Peyer's patch (tissue), 4 donors: ENCODE measurements at regions not wholly inside any gene's neighbourhood (a gene's known extent, or its start where the extent isn't known, plus 50 kb on each side); places are given as distances from the start of the nearest gene placed in this dataset.

ENCODE experiments used
- DNase-seq, 3 donors: peaks; one replicate each; pipeline ENCODE4 v3.0.0-alpha.2; 2017 to 2019
- H3K27ac ChIP-seq, 4 donors: fragments of 200-600 bp; sonication (generic); one replicate each; pipeline ENCODE4 v1.5.1; 2016 to 2019
- H3K27me3 ChIP-seq, 2 donors: fragments of 200-600 bp; sonication (generic); one replicate each; pipeline ENCODE4 v1.5.1; 2019
- H3K36me3 ChIP-seq, 3 donors: fragments of 200-600 bp; sonication (generic); one replicate each; pipeline ENCODE4 v1.5.1; 2016 to 2019
- H3K4me1 ChIP-seq, 4 donors: fragments of 200-600 bp; sonication (generic); one replicate each; pipeline ENCODE4 v1.5.1; 2016 to 2019
- H3K4me3 ChIP-seq, 4 donors: fragments of 200-600 bp; sonication (generic); 1 replicate in 3 of 4; 2 replicates in 1 of 4; pipeline ENCODE4 v1.5.1; 2016 to 2019; ENCODE audit warnings: mild to moderate bottlenecking in 1 of 4
- H3K9me3 ChIP-seq, 4 donors: fragments of 200-600 bp; sonication (generic); one replicate each; pipeline ENCODE4 v1.5.1; 2016 to 2019; ENCODE audit warnings: mild to moderate bottlenecking in 1 of 4
- POLR2A ChIP-seq, 2 donors: fragments of 450-650 bp; IDR thresholded peaks; one replicate each; pipeline ENCODE4 v1.5.1; 2017; ENCODE audit warnings: antibody characterized with exemption in 2 of 2, mild to moderate bottlenecking in 2 of 2, moderate library complexity in 2 of 2
- TF ChIP-seq, protein P1 (sequence below), 6 experiments: fragments of 450-650 bp in 4 of 6; fragments of 200-600 bp in 2 of 6; sonication (generic) in 1 of 6; IDR thresholded peaks; one replicate each; pipeline ENCODE4 v1.5.1; 2017 to 2019; ENCODE audit warnings: antibody characterized with exemption in 6 of 6, mild to moderate bottlenecking in 3 of 6, moderate library complexity in 1 of 6

GRCh38 chr2:126784045-126784444 lies 114.6 kb upstream of the TEX51 start:
- no peak for DNase-seq
- Histone ChIP-seq H3K4me1 (no peaks in the 10 kb centered on the region), H3K27me3 (no peaks in the 10 kb centered on the region), H3K36me3 (no peaks in the 10 kb centered on the region), H3K9me3 (no peaks in the 10 kb centered on the region), H3K27ac (no peak overlapping the region), H3K4me3 (no peak overlapping the region)
- TF ChIP-seq, protein P1, sequence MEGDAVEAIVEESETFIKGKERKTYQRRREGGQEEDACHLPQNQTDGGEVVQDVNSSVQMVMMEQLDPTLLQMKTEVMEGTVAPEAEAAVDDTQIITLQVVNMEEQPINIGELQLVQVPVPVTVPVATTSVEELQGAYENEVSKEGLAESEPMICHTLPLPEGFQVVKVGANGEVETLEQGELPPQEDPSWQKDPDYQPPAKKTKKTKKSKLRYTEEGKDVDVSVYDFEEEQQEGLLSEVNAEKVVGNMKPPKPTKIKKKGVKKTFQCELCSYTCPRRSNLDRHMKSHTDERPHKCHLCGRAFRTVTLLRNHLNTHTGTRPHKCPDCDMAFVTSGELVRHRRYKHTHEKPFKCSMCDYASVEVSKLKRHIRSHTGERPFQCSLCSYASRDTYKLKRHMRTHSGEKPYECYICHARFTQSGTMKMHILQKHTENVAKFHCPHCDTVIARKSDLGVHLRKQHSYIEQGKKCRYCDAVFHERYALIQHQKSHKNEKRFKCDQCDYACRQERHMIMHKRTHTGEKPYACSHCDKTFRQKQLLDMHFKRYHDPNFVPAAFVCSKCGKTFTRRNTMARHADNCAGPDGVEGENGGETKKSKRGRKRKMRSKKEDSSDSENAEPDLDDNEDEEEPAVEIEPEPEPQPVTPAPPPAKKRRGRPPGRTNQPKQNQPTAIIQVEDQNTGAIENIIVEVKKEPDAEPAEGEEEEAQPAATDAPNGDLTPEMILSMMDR (IDR thresholded peaks at IDR 0.05) = no peak
- no peak for TF ChIP-seq POLR2A (IDR thresholded peaks at IDR 0.05)

DNA sequence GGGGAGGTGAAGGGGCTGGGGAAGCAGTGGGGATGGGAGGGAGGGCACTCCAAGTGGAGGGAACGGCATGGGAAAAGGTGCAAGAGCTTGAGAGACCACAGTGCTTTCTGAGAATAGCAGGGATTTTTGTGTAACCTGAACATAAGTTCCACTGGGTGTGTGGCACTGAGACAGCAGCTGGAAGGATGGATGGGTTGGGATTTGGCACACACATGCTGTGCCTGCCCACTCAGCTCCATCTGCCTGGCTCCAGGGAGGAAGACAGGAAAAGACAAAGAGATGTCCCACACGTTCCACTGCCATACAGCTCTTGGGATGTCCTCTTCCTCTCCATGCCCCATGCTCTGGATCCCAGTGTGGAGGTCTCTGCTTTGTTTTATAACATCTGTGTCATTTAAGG lies 114.1 kb upstream of the TEX51 start:
- Histone ChIP-seq H3K27ac (no peak overlapping the region), H3K4me1 (no peaks in the 10 kb centered on the region), H3K9me3 (no peaks in the 10 kb centered on the region), H3K27me3 (no peaks in the 10 kb centered on the region), H3K36me3 (no peaks in the 10 kb centered on the region), H3K4me3 (no peak overlapping the region)
- DNase-seq = no peak
- no peak for TF ChIP-seq POLR2A (IDR thresholded peaks at IDR 0.05)
- TF ChIP-seq, protein P1 (IDR thresholded peaks at IDR 0.05) = no peak

GRCh38 chr2:126785236-126785635 lies 113.5 kb upstream of the TEX51 start:
- no peaks in the 10 kb centered on the region for H3K9me3 ChIP-seq
- TF ChIP-seq POLR2A (IDR thresholded peaks at IDR 0.05) = no peak
- TF ChIP-seq, protein P1 (IDR thresholded peaks at IDR 0.05) = no peak
- no peaks in the 10 kb centered on the region for H3K36me3 ChIP-seq
- no peak overlapping the region for H3K4me3 ChIP-seq
- DNase-seq = no peak
- no peaks in the 10 kb centered on the region for H3K27me3 ChIP-seq
- H3K4me1 ChIP-seq = no peaks in the 10 kb centered on the region
- no peak overlapping the region for H3K27ac ChIP-seq

DNA sequence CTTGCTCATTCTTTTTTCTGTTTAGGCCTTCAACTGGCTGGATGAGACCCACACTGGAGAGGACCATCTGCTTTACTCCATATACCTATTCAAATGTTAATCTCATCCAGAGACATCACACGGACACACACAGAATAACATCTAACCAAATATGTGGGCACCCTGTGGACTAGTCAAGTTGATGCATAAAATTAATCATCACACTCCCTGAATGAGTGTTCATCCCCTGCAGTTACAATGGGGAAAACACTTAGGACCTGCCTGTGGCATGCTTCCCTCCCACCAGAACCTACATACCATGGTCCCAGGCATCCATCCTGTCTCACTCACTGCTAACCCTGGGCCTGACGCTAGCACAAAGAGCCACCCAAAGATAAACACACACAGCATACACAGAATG lies 112.8 kb upstream of the TEX51 start:
- no peaks in the 10 kb centered on the region for H3K9me3 ChIP-seq
- DNase-seq = no peak
- no peak overlapping the region for H3K27ac ChIP-seq
- TF ChIP-seq POLR2A (IDR thresholded peaks at IDR 0.05) = no peak
- TF ChIP-seq, protein P1 (IDR thresholded peaks at IDR 0.05) = no peak
- H3K36me3 ChIP-seq = no peaks in the 10 kb centered on the region
- H3K27me3 ChIP-seq = no peaks in the 10 kb centered on the region
- H3K4me1 ChIP-seq = no peaks in the 10 kb centered on the region
- no peak overlapping the region for H3K4me3 ChIP-seq

DNA sequence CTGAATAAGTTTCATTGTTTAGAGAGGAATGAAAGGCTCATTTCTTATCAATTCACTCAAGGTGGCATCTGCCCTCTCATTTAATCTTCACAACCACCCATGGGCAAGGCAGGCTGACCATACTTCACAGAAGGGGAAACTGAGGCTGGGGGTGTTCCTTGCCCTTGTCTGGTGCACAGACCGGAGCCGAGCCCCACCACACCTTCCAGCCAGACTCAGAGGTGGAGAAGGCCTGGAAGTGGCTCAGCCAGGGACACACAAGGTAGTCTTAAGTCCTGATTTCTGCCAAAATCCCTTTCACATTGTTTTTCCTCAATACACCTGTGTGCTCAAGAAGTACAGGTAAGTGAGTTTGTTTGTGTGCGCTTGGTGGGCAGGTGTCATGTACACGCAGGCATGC lies 111.9 kb upstream of the TEX51 start:
- H3K4me3 ChIP-seq = no peak overlapping the region
- H3K36me3 ChIP-seq = no peaks in the 10 kb centered on the region
- TF ChIP-seq, protein P1 (IDR thresholded peaks at IDR 0.05) = no peak
- no peak for TF ChIP-seq POLR2A (IDR thresholded peaks at IDR 0.05)
- no peaks in the 10 kb centered on the region for H3K9me3 ChIP-seq
- H3K27ac ChIP-seq = no peak overlapping the region
- no peaks in the 10 kb centered on the region for H3K27me3 ChIP-seq
- no peak for DNase-seq
- H3K4me1 ChIP-seq = no peaks in the 10 kb centered on the region

- DNase-seq = no peak
- H3K27me3 ChIP-seq = no peaks in the 10 kb centered on the region
- no peaks in the 10 kb centered on the region for H3K4me1 ChIP-seq
- no peaks in the 10 kb centered on the region for H3K9me3 ChIP-seq
- H3K36me3 ChIP-seq = no peaks in the 10 kb centered on the region
- TF ChIP-seq, protein P1 (IDR thresholded peaks at IDR 0.05) = no peak
- TF ChIP-seq POLR2A (IDR thresholded peaks at IDR 0.05) = no peak
- no peak overlapping the region for H3K4me3 ChIP-seq
- H3K27ac ChIP-seq = no peak overlapping the region
Measured at GRCh38 chr2:126787289-126787688, 111.4 kb upstream of the TEX51 start.
